Cardiac muscle cell (in vitro differentiated cells and primary cell): ENCODE measurements at regions not wholly inside any gene's neighbourhood (a gene's known extent, or its start where the extent isn't known, plus 50 kb on each side); places are given as distances from the start of the nearest gene placed in this dataset.

Experiments used
- DNase-seq, 2 donors: peaks; one replicate each; pipeline versions ENCODE4 v3.0.0 to v3.0.0-alpha.2; 2010 to 2017; ENCODE audit warnings: low read depth in 1 of 2, low spot score in 1 of 2
- H3K27ac ChIP-seq: fragments of 200-600 bp; sonication (generic); 2 replicates; pipeline ENCODE4 v1.5.1; 2016
- H3K27me3 ChIP-seq: fragments of 200-600 bp; sonication (generic); 2 replicates; pipeline ENCODE4 v1.6.0; 2016; ENCODE audit warnings: control low read depth
- H3K36me3 ChIP-seq: fragments of 200-600 bp; sonication (generic); 2 replicates; pipeline ENCODE4 v1.5.1; 2016; ENCODE audit warnings: control low read depth
- H3K4me1 ChIP-seq: fragments of 200-600 bp; sonication (generic); 2 replicates; pipeline ENCODE4 v1.8.1; 2017; ENCODE audit warnings: low read depth, mild to moderate bottlenecking, mixed run types
- H3K4me3 ChIP-seq: fragments of 200-600 bp; sonication (generic); 2 replicates; pipeline ENCODE4 v1.5.1; 2016; ENCODE audit warnings: mild to moderate bottlenecking
- H3K9me3 ChIP-seq: fragments of 200-600 bp; sonication (generic); 2 replicates; pipeline ENCODE4 v1.5.1; 2017; ENCODE audit warnings: low read depth, mild to moderate bottlenecking, control low read depth
- CTCF ChIP-seq: IDR thresholded peaks from 2 replicates; pipeline ENCODE4 v1.5.1; 2012; ENCODE audit warnings: low read depth, mild to moderate bottlenecking, low read length

DNA sequence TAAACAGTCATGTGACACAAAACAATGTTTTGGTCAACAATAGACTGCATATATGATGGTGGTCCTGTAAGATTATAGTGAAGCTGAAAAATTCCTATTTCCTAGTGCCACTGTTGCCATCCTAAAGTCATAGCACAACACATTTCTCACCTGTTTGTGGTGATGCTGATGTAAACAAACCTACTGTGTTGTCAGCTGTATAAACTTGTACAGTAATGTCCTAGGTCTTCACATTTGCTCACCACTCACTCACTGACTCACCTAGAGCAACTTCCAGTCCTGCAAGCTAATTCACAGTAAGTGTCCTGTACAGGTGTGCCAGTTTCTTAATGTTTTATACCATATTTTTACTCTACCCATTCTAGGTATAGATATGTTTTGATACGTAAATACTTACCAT is 326.1 kb upstream of the USP24 start:
- Histone ChIP-seq H3K27ac (no peak overlapping the region), H3K4me1 (no peaks in the 10 kb centered on the region), H3K36me3 (no peaks in the 10 kb centered on the region), H3K4me3 (no peak overlapping the region), H3K27me3 (no peaks in the 10 kb centered on the region), H3K9me3 (no peaks in the 10 kb centered on the region)
- no peak for TF ChIP-seq CTCF
- no peak for DNase-seq

- DNase-seq = no peak
- no peak overlapping the region for H3K4me3 ChIP-seq
- no peaks in the 10 kb centered on the region for H3K4me1 ChIP-seq
- no peaks in the 10 kb centered on the region for H3K9me3 ChIP-seq
- no peaks in the 10 kb centered on the region for H3K36me3 ChIP-seq
- H3K27me3 ChIP-seq = no peaks in the 10 kb centered on the region
- TF ChIP-seq CTCF = no peak
- no peak overlapping the region for H3K27ac ChIP-seq
Measured at GRCh38 chr1:55539652-55540512, 324.7 kb upstream of the USP24 start.

DNA sequence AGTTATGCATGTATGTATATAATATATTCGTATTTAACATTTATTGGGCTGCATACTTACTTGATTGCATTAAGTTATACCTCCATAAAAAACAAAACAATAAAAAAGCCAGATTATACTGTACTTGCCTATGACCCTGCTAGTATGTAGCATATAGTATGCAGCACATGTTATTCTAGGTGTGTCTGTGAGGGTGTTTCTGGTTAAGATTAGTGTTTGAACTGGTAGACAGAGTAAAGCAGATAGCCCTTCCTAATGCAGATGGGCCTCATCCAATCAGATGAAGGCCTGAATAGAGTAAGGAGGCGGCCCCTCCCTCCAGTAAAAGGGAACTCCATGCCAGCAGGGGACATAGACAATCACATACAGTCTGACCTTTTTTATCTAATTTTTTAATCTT is 323.3 kb upstream of the USP24 start:
- TF ChIP-seq CTCF = no peak
- no peak overlapping the region for H3K4me3 ChIP-seq
- H3K27me3 ChIP-seq = no peaks in the 10 kb centered on the region
- DNase-seq = no peak
- no peak overlapping the region for H3K27ac ChIP-seq
- H3K4me1 ChIP-seq = no peaks in the 10 kb centered on the region
- no peaks in the 10 kb centered on the region for H3K9me3 ChIP-seq
- H3K36me3 ChIP-seq = no peaks in the 10 kb centered on the region

- Histone ChIP-seq H3K27me3 (no peaks in the 10 kb centered on the region), H3K36me3 (no peaks in the 10 kb centered on the region)
- no peak for TF ChIP-seq CTCF
Measured at GRCh38 chr1:55536545-55536865, 321.3 kb upstream of the USP24 start.

DNA sequence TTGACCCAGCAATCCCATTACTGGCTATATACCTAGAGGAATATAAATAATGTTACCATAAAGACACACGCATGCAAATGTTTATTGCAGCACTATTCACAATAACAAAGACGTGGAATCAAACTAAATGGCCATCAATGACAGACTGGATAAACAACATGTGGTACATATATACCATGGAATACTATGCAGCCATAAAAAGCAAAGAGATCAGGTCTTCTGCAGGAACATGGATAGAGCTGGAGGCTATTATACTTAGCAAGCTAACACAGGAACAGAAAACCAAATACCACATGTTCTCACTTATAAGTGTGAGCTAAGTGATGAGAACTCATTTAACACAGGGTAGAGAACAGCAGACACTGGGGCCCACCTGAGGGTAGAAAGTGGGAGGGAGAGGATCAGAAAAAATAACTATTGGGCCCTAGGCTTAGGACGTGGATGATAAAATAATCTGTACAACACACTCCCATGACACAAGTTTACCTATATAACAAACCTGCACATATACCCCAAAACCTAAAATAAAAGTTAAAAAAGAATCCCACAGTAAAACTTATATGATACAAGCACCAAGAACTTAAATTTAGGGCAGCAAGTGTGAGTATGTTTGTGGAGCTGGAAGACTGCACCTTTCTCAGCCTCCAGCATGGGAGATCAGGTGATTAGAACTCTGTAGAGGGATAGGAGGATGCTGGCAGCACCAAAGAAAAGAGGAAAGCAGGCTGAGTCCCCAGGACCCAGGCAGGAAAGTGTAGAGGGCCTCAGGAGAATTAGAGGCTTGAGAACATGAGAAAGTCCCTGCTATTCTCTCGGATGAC is 320.8 kb upstream of the USP24 start:
- H3K36me3 ChIP-seq = no peaks in the 10 kb centered on the region
- H3K27ac ChIP-seq = no peak overlapping the region
- H3K4me3 ChIP-seq = no peak overlapping the region
- no peaks in the 10 kb centered on the region for H3K9me3 ChIP-seq
- no peaks in the 10 kb centered on the region for H3K27me3 ChIP-seq
- no peaks in the 10 kb centered on the region for H3K4me1 ChIP-seq
- no peak for DNase-seq
- TF ChIP-seq CTCF = no peak

More at GRCh38 chr1:55536545-55536865, 321.3 kb upstream of the USP24 start:
- Histone ChIP-seq H3K27ac (no peak overlapping the region), H3K9me3 (no peaks in the 10 kb centered on the region), H3K4me1 (no peaks in the 10 kb centered on the region), H3K4me3 (no peak overlapping the region)
- no peak for DNase-seq
